ENCODE measurements at regions not wholly inside any gene's neighbourhood (a gene's known extent, or its start where the extent isn't known, plus 50 kb on each side); places are given as distances from the start of the nearest gene placed in this dataset.

- H3K14ac ChIP-seq (ENCODE audit: insufficient read length), result no peak overlapping the region
Measured at GRCh38 chr4:13182133-13182532, 302.0 kb downstream of the RAB28 start.

More at GRCh38 chr4:13182133-13182532, 302.0 kb downstream of the RAB28 start:
- H3K79me1 ChIP-seq (ENCODE audit: low read depth, low read length), result no peaks in the 10 kb centered on the region
- no peak overlapping the region for H3K56ac ChIP-seq (replicated peaks; ENCODE audit: insufficient read length, low read depth, low read length)
- H2BK12ac ChIP-seq (ENCODE audit: low read depth, low read length), result no peak overlapping the region
- H3K4ac ChIP-seq (replicated peaks; ENCODE audit: insufficient read length, low read depth, low read length), result no peak overlapping the region
- H4K91ac ChIP-seq (replicated peaks; ENCODE audit: insufficient read length, low read length), result no peak overlapping the region
- no peak overlapping the region for H3K23ac ChIP-seq (ENCODE audit: insufficient read length)
- ChIA-PET POLR2A (ENCODE audit: partially characterized antibody) (no interaction called here), CTCF (ENCODE audit: partially characterized antibody) (interaction anchor here (1.0 kb wide), 1 partner anchor 332 kb away, joined by 3 read pairs; no protein-coding TSS in a partner anchor)
- no peaks in the 10 kb centered on the region for H3K23me2 ChIP-seq (ENCODE audit: low read depth, low read length)
- TF ChIP-seq TEAD4 (IDR thresholded peaks at IDR 0.05; ENCODE audit: low read depth, low read length), result no peak
- no peak for TF ChIP-seq E2F6 (IDR thresholded peaks at IDR 0.05)
- TF ChIP-seq NANOG (IDR thresholded peaks at IDR 0.05; ENCODE audit: insufficient read depth, low read depth, low read length, poor library complexity, severe bottlenecking), result no peak
- no peak for TF ChIP-seq ATF3 (IDR thresholded peaks at IDR 0.05; ENCODE audit: insufficient read depth, low read depth, low read length)
- TF ChIP-seq RXRA (IDR thresholded peaks at IDR 0.05; ENCODE audit: insufficient read depth, low read depth, low read length), result no peak
- no peak for TF ChIP-seq RAD21 (IDR thresholded peaks at IDR 0.05 in 1 of 2, conservative IDR thresholded peaks at IDR 0.05 in 1 of 2; ENCODE audit: low read depth in 2 of 2, low read length in 2 of 2)
- TF ChIP-seq CEBPB (IDR thresholded peaks at IDR 0.05; ENCODE audit: low read depth, low read length), result no peak
- no peak for TF ChIP-seq BACH1 (IDR thresholded peaks at IDR 0.05; ENCODE audit: low read length)
- H4K8ac ChIP-seq (ENCODE audit: extremely low read depth, insufficient read depth, low read length), result no peak overlapping the region
- H2AFZ ChIP-seq (ENCODE audit: low read length), result no peak overlapping the region
- no peak overlapping the region for H3K4me3 ChIP-seq (ENCODE audit: extremely low read depth in 1 of 4, insufficient read depth in 2 of 4, low read depth in 3 of 4, low read length in 4 of 4)
- no peaks in the 10 kb centered on the region for H3K9me3 ChIP-seq (ENCODE audit: insufficient read depth in 2 of 2, low read depth in 1 of 2, low read length in 1 of 2)
- no peaks in the 10 kb centered on the region for H3K36me3 ChIP-seq (ENCODE audit: control insufficient read depth in 2 of 4, insufficient read depth in 4 of 4, low read length in 3 of 4)
- H3K4me1 ChIP-seq (replicated peaks in 1 of 4; ENCODE audit: control insufficient read depth in 3 of 4, insufficient read depth in 4 of 4, low read length in 3 of 4), result no peaks in the 10 kb centered on the region
- H2BK5ac ChIP-seq (ENCODE audit: low read depth, low read length), result no peak overlapping the region
- H2BK120ac ChIP-seq (replicated peaks; ENCODE audit: low read depth, low read length), result no peak overlapping the region
- FAIRE-seq (no peak), DNase-seq (ENCODE audit: low read depth in 1 of 2, low spot score in 2 of 2) (no peak)
- no peak overlapping the region for H2BK15ac ChIP-seq (ENCODE audit: low read length)
- H3K27ac ChIP-seq (ENCODE audit: low read depth, low read length), result no peak overlapping the region
- no peaks in the 10 kb centered on the region for H4K20me1 ChIP-seq (replicated peaks in 1 of 2; ENCODE audit: control insufficient read depth in 1 of 2, insufficient read depth in 2 of 2, low read length in 2 of 2)
- no peak overlapping the region for H3K18ac ChIP-seq (ENCODE audit: extremely low read depth, low read length)
- no peak overlapping the region for H3K9ac ChIP-seq (replicated peaks in 1 of 4; ENCODE audit: extremely low read depth in 1 of 4, low read depth in 3 of 4, low read length in 3 of 4)
- no peak overlapping the region for H2BK20ac ChIP-seq (ENCODE audit: low read length)
- H4K5ac ChIP-seq (ENCODE audit: insufficient read length, low read depth, low read length), result no peak overlapping the region
- H3K79me2 ChIP-seq (ENCODE audit: control insufficient read depth in 1 of 2, insufficient read depth in 2 of 2, low read length in 2 of 2), result no peaks in the 10 kb centered on the region
- no peak overlapping the region for H2AK5ac ChIP-seq (ENCODE audit: low read depth, low read length)
- no peak overlapping the region for H3K4me2 ChIP-seq (ENCODE audit: insufficient read depth in 1 of 2, low read depth in 2 of 2, low read length in 2 of 2)
- no peaks in the 10 kb centered on the region for H3K27me3 ChIP-seq (replicated peaks in 1 of 4; ENCODE audit: control insufficient read depth in 3 of 4, extremely low read depth in 1 of 4, insufficient read depth in 3 of 4, low read length in 3 of 4)
